ENCODE measurements at regions not wholly inside any gene's neighbourhood (a gene's known extent, or its start where the extent isn't known, plus 50 kb on each side); places are given as distances from the start of the nearest gene placed in this dataset.
"Not testable (repeated sequence)": the region's sequence is repeated elsewhere in the genome, so short reads cannot be mapped to it uniquely, and the experiment has no call there.

DNA sequence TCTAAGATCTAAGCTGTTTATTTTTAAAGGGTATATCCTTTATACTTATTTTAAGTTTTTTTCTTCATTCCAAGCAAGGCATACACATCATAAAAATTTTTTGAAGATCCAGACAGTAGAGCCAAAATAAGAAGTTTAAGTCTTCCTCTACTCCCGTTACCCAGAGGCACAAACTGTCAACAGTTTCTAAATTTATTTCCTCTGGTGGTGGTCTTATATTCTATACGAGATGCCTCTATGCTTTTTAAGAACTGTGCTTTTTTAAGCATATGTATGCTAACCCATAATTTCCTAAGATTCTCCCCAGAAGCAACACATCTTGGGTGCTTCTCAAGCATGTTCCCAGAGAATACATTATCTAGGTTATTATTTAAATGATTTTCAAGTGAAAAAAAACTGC lies 383.6 kb downstream of the COG6 start:
- Histone ChIP-seq H3K36me3 (ENCODE audit: control insufficient read depth, insufficient read depth, low read length) (no peaks in the 10 kb centered on the region), H3K4me3 (ENCODE audit: low read depth, low read length) (no peak overlapping the region), H3K9me3 (ENCODE audit: control insufficient read depth, insufficient read depth, low read length) (no peaks in the 10 kb centered on the region), H3K27me3 (ENCODE audit: control insufficient read depth, insufficient read depth, low read length) (no peaks in the 10 kb centered on the region), H3K4me1 (ENCODE audit: control insufficient read depth, insufficient read depth, low read length) (no peaks in the 10 kb centered on the region), H3K27ac (ENCODE audit: low read depth, low read length) (no peak overlapping the region)
- WGBS (ENCODE audit: insufficient coverage): no CpG with 5 or more reads among the region's 2 CpGs
- DNase-seq (ENCODE audit: low read depth in 4 of 6, low spot score in 6 of 6): peak in 1 of 6 donors; percentile 37

DNA sequence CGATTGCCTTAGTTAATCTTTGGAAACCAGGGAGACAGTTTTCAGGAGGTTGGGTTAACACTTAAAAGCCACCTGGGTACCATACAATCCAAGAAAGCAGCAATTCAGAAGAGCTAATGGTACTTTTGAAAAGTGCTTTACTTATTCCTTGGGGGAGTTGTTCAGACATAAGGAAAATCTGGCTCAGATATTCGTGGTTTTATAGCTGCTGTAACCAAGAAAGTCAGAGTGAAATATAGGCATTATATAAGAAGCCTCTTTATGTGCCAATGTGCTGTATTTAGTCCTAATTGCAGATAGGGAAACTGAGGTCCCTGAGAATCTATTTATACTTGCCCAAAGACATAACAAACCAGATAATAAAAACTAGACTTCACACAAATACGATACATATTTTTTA lies 387.5 kb downstream of the COG6 start:
- H3K4me3 ChIP-seq (ENCODE audit: low read depth, low read length): no peak overlapping the region
- WGBS (ENCODE audit: insufficient coverage): 60% methylated on average over 1 of the region's 3 CpGs
- peak in 1 of 6 donors; percentile 82 for DNase-seq (ENCODE audit: low read depth in 4 of 6, low spot score in 6 of 6)

GRCh38 chr13:40043764-40044163 lies 388.3 kb downstream of the COG6 start:
- Histone ChIP-seq H3K9me3 (ENCODE audit: control insufficient read depth, insufficient read depth, low read length) (no peaks in the 10 kb centered on the region), H3K27ac (ENCODE audit: low read depth, low read length) (no peak overlapping the region), H3K4me1 (ENCODE audit: control insufficient read depth, insufficient read depth, low read length) (no peaks in the 10 kb centered on the region), H3K4me3 (ENCODE audit: low read depth, low read length) (no peak overlapping the region), H3K36me3 (ENCODE audit: control insufficient read depth, insufficient read depth, low read length) (no peaks in the 10 kb centered on the region), H3K27me3 (ENCODE audit: control insufficient read depth, insufficient read depth, low read length) (no peaks in the 10 kb centered on the region)
- 91% methylated on average over 1 of the region's 3 CpGs for WGBS (ENCODE audit: insufficient coverage)
- no peak for DNase-seq (ENCODE audit: low read depth in 4 of 6, low spot score in 6 of 6)

More for the DNA sequence above, 387.5 kb downstream of the COG6 start:
- H3K36me3 ChIP-seq (ENCODE audit: control insufficient read depth, insufficient read depth, low read length): no peaks in the 10 kb centered on the region
- H3K9me3 ChIP-seq (ENCODE audit: control insufficient read depth, insufficient read depth, low read length): no peaks in the 10 kb centered on the region
- no peaks in the 10 kb centered on the region for H3K4me1 ChIP-seq (ENCODE audit: control insufficient read depth, insufficient read depth, low read length)
- H3K27me3 ChIP-seq (ENCODE audit: control insufficient read depth, insufficient read depth, low read length): no peaks in the 10 kb centered on the region
- no peak overlapping the region for H3K27ac ChIP-seq (ENCODE audit: low read depth, low read length)

DNA sequence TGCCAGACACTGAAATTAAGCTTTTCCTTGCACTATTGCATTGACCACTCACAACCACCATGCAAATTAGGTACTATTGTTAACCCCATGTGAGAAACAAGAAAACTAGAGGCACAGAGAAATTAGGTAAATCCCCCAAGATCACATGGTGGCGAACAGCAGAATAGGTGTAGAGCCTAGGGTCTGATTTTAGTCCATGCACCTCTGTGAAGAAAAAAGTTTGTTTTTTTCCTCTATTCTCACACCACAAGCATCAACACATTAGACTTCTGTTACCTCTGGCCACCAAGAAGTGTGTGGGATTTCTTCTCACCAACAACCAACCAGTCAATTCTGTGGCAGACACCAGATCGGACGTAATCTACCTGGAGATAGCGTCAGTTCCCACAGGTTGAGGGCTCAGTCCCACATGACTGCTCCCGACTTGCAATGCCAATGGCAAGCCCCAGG lies 391.9 kb downstream of the COG6 start:
- Histone ChIP-seq H3K27me3 (ENCODE audit: control insufficient read depth, insufficient read depth, low read length) (no peaks in the 10 kb centered on the region), H3K36me3 (ENCODE audit: control insufficient read depth, insufficient read depth, low read length) (no peaks in the 10 kb centered on the region), H3K9me3 (ENCODE audit: control insufficient read depth, insufficient read depth, low read length) (no peaks in the 10 kb centered on the region), H3K4me1 (ENCODE audit: control insufficient read depth, insufficient read depth, low read length) (no peaks in the 10 kb centered on the region), H3K4me3 (ENCODE audit: low read depth, low read length) (no peak overlapping the region), H3K27ac (ENCODE audit: low read depth, low read length) (no peak overlapping the region)
- no peak for DNase-seq (ENCODE audit: low read depth in 4 of 6, low spot score in 6 of 6)
- WGBS (ENCODE audit: insufficient coverage): 98% methylated on average over 4 of the region's 5 CpGs

- H3K4me1 ChIP-seq (ENCODE audit: control insufficient read depth, insufficient read depth, low read length): peaks cover 3% of the 10 kb centered on the region
- no peaks in the 10 kb centered on the region for H3K27me3 ChIP-seq (ENCODE audit: control insufficient read depth, insufficient read depth, low read length)
- H3K36me3 ChIP-seq (ENCODE audit: control insufficient read depth, insufficient read depth, low read length): no peaks in the 10 kb centered on the region
- no peak overlapping the region for H3K27ac ChIP-seq (ENCODE audit: low read depth, low read length)
- DNase-seq (ENCODE audit: low read depth in 4 of 6, low spot score in 6 of 6): no peak
- WGBS (ENCODE audit: insufficient coverage): 96% methylated on average over 5 of the region's 5 CpGs
- no peak overlapping the region for H3K4me3 ChIP-seq (ENCODE audit: low read depth, low read length)
- no peaks in the 10 kb centered on the region for H3K9me3 ChIP-seq (ENCODE audit: control insufficient read depth, insufficient read depth, low read length)
Measured at GRCh38 chr13:40048551-40048950, 393.1 kb downstream of the COG6 start.

- DNase-seq (ENCODE audit: low read depth in 4 of 6, low spot score in 6 of 6): no peak
- peaks cover 3% of the 10 kb centered on the region for H3K4me1 ChIP-seq (ENCODE audit: control insufficient read depth, insufficient read depth, low read length)
- H3K9me3 ChIP-seq (ENCODE audit: control insufficient read depth, insufficient read depth, low read length): no peaks in the 10 kb centered on the region
- H3K36me3 ChIP-seq (ENCODE audit: control insufficient read depth, insufficient read depth, low read length): no peaks in the 10 kb centered on the region
- H3K27me3 ChIP-seq (ENCODE audit: control insufficient read depth, insufficient read depth, low read length): no peaks in the 10 kb centered on the region
- no peak overlapping the region for H3K4me3 ChIP-seq (ENCODE audit: low read depth, low read length)
- no peak overlapping the region for H3K27ac ChIP-seq (ENCODE audit: low read depth, low read length)
Measured at GRCh38 chr13:40052954-40053353, 397.5 kb downstream of the COG6 start.

- H3K27ac ChIP-seq (ENCODE audit: low read depth, low read length): no peak overlapping the region
Measured at GRCh38 chr13:40053401-40053800, 397.9 kb downstream of the COG6 start.

GRCh38 chr13:40054422-40054821 lies 399.0 kb downstream of the COG6 start:
- not testable (repeated sequence) for H3K9me3 ChIP-seq (ENCODE audit: control insufficient read depth, insufficient read depth, low read length); H3K4me3 ChIP-seq (ENCODE audit: low read depth, low read length); H3K27me3 ChIP-seq (ENCODE audit: control insufficient read depth, insufficient read depth, low read length); H3K27ac ChIP-seq (ENCODE audit: low read depth, low read length); H3K36me3 ChIP-seq (ENCODE audit: control insufficient read depth, insufficient read depth, low read length); H3K4me1 ChIP-seq (ENCODE audit: control insufficient read depth, insufficient read depth, low read length); DNase-seq (ENCODE audit: low read depth in 4 of 6, low spot score in 6 of 6)
- no CpG with 5 or more reads among the region's 3 CpGs for WGBS (ENCODE audit: insufficient coverage)

More at GRCh38 chr13:40053401-40053800, 397.9 kb downstream of the COG6 start:
- H3K9me3 ChIP-seq (ENCODE audit: control insufficient read depth, insufficient read depth, low read length): no peaks in the 10 kb centered on the region
- 88% methylated on average over 1 of the region's 4 CpGs for WGBS (ENCODE audit: insufficient coverage)
- peaks cover 3% of the 10 kb centered on the region for H3K4me1 ChIP-seq (ENCODE audit: control insufficient read depth, insufficient read depth, low read length)
- H3K27me3 ChIP-seq (ENCODE audit: control insufficient read depth, insufficient read depth, low read length): no peaks in the 10 kb centered on the region
- no peak for DNase-seq (ENCODE audit: low read depth in 4 of 6, low spot score in 6 of 6)
- no peak overlapping the region for H3K4me3 ChIP-seq (ENCODE audit: low read depth, low read length)
- no peaks in the 10 kb centered on the region for H3K36me3 ChIP-seq (ENCODE audit: control insufficient read depth, insufficient read depth, low read length)

DNA sequence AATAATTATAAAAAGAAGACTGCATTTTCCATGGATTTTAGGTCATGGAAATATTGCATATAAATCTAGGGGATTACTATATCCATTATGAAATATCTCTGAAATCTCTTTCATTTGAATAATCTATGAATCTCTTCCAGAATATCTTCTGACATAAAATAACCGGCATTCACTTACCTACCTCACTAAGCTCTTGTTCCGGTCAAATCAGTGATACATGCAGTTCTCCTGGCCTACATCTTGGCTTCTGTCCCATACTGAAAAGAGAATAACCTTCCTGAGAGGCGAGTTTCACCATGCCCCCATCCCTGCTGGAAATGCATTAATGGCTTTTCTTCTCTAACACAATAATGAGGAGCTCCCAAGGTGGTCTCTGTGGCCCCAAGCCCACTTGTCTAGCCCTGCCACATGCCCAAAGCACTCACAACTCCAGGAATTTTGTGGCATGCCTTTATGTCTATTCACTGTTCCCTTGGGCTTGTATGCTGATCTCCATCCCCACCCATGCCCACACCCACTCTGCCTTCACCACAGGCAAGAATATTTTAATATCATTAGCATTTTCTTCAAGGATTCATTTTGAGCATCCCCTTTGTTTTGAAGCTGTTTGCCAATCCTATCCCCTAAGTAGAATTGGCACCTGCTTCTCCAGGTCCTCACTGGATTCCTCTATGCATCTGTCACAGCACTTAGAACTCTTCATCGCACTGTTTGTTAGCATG lies 401.6 kb downstream of the COG6 start:
- Histone ChIP-seq H3K4me1 (ENCODE audit: control insufficient read depth, insufficient read depth, low read length) (peaks cover 6% of the 10 kb centered on the region), H3K4me3 (ENCODE audit: low read depth, low read length) (no peak overlapping the region), H3K27ac (ENCODE audit: low read depth, low read length) (no peak overlapping the region), H3K36me3 (ENCODE audit: control insufficient read depth, insufficient read depth, low read length) (no peaks in the 10 kb centered on the region), H3K9me3 (ENCODE audit: control insufficient read depth, insufficient read depth, low read length) (no peaks in the 10 kb centered on the region), H3K27me3 (ENCODE audit: control insufficient read depth, insufficient read depth, low read length) (peaks cover 2% of the 10 kb centered on the region)
- WGBS (ENCODE audit: insufficient coverage): 88% methylated on average over 4 of the region's 4 CpGs
- no peak for DNase-seq (ENCODE audit: low read depth in 4 of 6, low spot score in 6 of 6)

- H3K4me3 ChIP-seq (ENCODE audit: low read depth, low read length): no peak overlapping the region
- WGBS (ENCODE audit: insufficient coverage): no CpG with 5 or more reads among the region's 3 CpGs
- H3K4me1 ChIP-seq (ENCODE audit: control insufficient read depth, insufficient read depth, low read length): peaks cover 7% of the 10 kb centered on the region
- H3K27ac ChIP-seq (ENCODE audit: low read depth, low read length): no peak overlapping the region
- no peaks in the 10 kb centered on the region for H3K9me3 ChIP-seq (ENCODE audit: control insufficient read depth, insufficient read depth, low read length)
- peaks cover 2% of the 10 kb centered on the region for H3K27me3 ChIP-seq (ENCODE audit: control insufficient read depth, insufficient read depth, low read length)
- no peak for DNase-seq (ENCODE audit: low read depth in 4 of 6, low spot score in 6 of 6)
- no peaks in the 10 kb centered on the region for H3K36me3 ChIP-seq (ENCODE audit: control insufficient read depth, insufficient read depth, low read length)
Measured at GRCh38 chr13:40058757-40059236, 403.3 kb downstream of the COG6 start.
